HCT116 (cell line): ENCODE measurements at regions not wholly inside any gene's neighbourhood (a gene's known extent, or its start where the extent isn't known, plus 50 kb on each side); places are given as distances from the start of the nearest gene placed in this dataset.

Experiments used
- EZH2 ChIP-seq: fragments of 200-600 bp; sonication (generic); IDR thresholded peaks from 2 replicates; pipeline ENCODE4 v1.6.1; 2017; ENCODE audit warnings: antibody characterized with exemption, mixed run types
- TF ChIP-seq, protein P1 (sequence below), 3 experiments: fragments of 200-600 bp in 1 of 3; sonication (generic) in 1 of 3; IDR thresholded peaks in 2 of 3; conservative IDR thresholded peaks in 1 of 3; 2 replicates each; pipeline ENCODE4 v1.5.1; 2012 to 2017; ENCODE audit warnings: low read depth in 2 of 3, low read length in 2 of 3, antibody characterized with exemption in 1 of 3, borderline replicate concordance in 1 of 3, control low read depth in 1 of 3, mild to moderate bottlenecking in 1 of 3, mixed read lengths in 1 of 3, mixed run types in 1 of 3, moderate library complexity in 1 of 3; ENCODE audit not compliant: insufficient read depth in 1 of 3
- TF ChIP-seq, protein P2 (sequence below): IDR thresholded peaks from 2 replicates; pipeline ENCODE4 v1.6.1; 2012

DNA sequence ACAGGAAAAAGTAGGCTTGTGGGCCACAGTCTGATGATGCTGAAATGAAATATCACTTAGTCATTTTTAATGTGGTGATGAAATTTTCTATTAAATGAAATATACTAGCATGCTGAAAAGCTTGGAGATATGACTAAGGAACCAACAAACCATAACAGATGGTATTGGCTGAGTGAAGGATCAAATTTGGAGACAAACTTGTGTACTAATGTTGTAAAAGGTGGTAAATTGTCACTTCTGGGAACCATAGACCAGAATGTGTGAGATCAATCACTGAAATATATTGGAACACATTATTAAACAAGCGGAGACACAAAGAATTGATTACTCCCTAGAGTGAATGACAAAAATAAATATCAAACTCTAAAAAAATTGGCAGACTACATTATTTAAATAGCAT lies 232.4 kb downstream of the DOK5 start:
- TF ChIP-seq, protein P1, sequence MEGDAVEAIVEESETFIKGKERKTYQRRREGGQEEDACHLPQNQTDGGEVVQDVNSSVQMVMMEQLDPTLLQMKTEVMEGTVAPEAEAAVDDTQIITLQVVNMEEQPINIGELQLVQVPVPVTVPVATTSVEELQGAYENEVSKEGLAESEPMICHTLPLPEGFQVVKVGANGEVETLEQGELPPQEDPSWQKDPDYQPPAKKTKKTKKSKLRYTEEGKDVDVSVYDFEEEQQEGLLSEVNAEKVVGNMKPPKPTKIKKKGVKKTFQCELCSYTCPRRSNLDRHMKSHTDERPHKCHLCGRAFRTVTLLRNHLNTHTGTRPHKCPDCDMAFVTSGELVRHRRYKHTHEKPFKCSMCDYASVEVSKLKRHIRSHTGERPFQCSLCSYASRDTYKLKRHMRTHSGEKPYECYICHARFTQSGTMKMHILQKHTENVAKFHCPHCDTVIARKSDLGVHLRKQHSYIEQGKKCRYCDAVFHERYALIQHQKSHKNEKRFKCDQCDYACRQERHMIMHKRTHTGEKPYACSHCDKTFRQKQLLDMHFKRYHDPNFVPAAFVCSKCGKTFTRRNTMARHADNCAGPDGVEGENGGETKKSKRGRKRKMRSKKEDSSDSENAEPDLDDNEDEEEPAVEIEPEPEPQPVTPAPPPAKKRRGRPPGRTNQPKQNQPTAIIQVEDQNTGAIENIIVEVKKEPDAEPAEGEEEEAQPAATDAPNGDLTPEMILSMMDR (IDR thresholded peaks at IDR 0.05 in 2 of 3, conservative IDR thresholded peaks at IDR 0.05 in 1 of 3; ENCODE audit: borderline replicate concordance in 1 of 3, insufficient read depth in 1 of 3, low read depth in 2 of 3, low read length in 2 of 3), result no peak
- no peak for TF ChIP-seq EZH2
- TF ChIP-seq, protein P2, sequence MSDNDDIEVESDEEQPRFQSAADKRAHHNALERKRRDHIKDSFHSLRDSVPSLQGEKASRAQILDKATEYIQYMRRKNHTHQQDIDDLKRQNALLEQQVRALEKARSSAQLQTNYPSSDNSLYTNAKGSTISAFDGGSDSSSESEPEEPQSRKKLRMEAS, result no peak
